ENCODE measurements at regions not wholly inside any gene's neighbourhood (a gene's known extent, or its start where the extent isn't known, plus 50 kb on each side); places are given as distances from the start of the nearest gene placed in this dataset.

DNA sequence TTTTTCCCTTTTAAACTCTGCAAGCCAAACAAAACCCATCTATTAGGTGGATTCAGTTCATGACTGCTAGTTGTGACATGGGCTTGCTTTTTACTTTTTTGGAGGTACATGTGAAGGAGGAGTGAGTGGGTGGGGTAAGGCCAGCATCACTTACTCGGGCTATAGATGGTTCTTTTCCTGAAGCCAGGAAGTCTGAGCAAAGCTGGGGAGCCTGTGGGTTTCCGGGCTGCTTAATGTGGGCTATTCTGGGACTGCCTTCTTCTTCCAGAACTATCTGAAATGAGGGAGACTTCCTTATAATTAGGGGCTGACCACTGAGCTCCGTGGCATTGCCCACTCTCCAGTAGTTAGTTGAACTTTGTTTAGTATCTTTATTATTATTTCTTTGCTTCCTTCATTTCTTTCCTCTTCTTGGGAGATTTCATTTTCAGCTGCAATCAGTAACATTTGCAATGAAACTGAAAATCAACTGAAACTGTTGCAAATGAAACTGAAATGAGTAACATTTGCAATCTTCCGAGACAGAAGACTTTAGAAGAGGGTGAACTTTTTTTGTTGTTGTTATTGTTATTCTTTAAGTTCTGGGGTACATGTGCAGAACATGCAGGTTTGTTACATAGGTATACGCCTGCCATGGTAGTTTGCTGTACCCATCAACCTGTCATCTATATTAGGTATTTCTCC, 204.9 kb downstream of the LRRC70 start:
- no peak overlapping the region for H3K27ac ChIP-seq

GRCh38 chr5:62780888-62781287, 202.3 kb downstream of the LRRC70 start:
- Histone ChIP-seq H3K27me3 (no peaks in the 10 kb centered on the region), H3K36me3 (no peaks in the 10 kb centered on the region), H3K9me3 (no peaks in the 10 kb centered on the region), H3K4me3 (no peak overlapping the region), H3K4me1 (no peaks in the 10 kb centered on the region), H3K27ac (no peak overlapping the region)
- whole genome bisulfite sequencing, 2 donors (ENCODE audit: low coverage in 1 of 2), result 88% methylated on average over 7 of the region's 7 CpGs; no CpG with 5 or more reads in 1 of the 2 donors
- no peak for DNase-seq
- in situ Hi-C loops (cut with MboI; ENCODE audit: low pct_ligation_motif_present in 1 of 4, low pct_unique_long_range_greater_than_20kb in 1 of 4, low sequenced_read_pairs in 3 of 4) (loop anchor here in 3 of 4 donors (10.0 to 25.0 kb wide), 3 partner anchors 319 to 336 kb away; no protein-coding TSS in a partner anchor), intact Hi-C loops (cut with DNase I; ENCODE audit: low total_unique reads) (loop anchor here (10.0 kb wide), 1 partner anchor 326 kb away; no protein-coding TSS in a partner anchor)
- TF ChIP-seq POLR2A (IDR thresholded peaks at IDR 0.05) (no peak), POLR2AphosphoS5 (IDR thresholded peaks at IDR 0.05) (no peak), CTCF (IDR thresholded peaks at IDR 0.05) (no peak), EP300 (IDR thresholded peaks at IDR 0.05; ENCODE audit: low read depth) (no peak)

More for the DNA sequence above, 204.9 kb downstream of the LRRC70 start:
- Histone ChIP-seq H3K4me1 (no peaks in the 10 kb centered on the region), H3K9me3 (no peaks in the 10 kb centered on the region), H3K36me3 (no peaks in the 10 kb centered on the region), H3K4me3 (no peak overlapping the region), H3K27me3 (no peaks in the 10 kb centered on the region)
- TF ChIP-seq CTCF (IDR thresholded peaks at IDR 0.05), result no peak
- TF ChIP-seq EP300 (IDR thresholded peaks at IDR 0.05; ENCODE audit: low read depth), result no peak
- no peak for TF ChIP-seq POLR2AphosphoS5 (IDR thresholded peaks at IDR 0.05)
- no peak for TF ChIP-seq POLR2A (IDR thresholded peaks at IDR 0.05)
- in situ Hi-C loops (cut with MboI; ENCODE audit: low pct_ligation_motif_present in 1 of 4, low pct_unique_long_range_greater_than_20kb in 1 of 4, low sequenced_read_pairs in 3 of 4), result loop anchor here in 3 of 4 donors (10.0 to 25.0 kb wide), 3 partner anchors 321 to 339 kb away; no protein-coding TSS in a partner anchor
- intact Hi-C loops (cut with DNase I; ENCODE audit: low total_unique reads), result loop anchor here (10.0 kb wide), 1 partner anchor 329 kb away; no protein-coding TSS in a partner anchor
- no peak for DNase-seq
- 50 to 51% methylated on average over 3 to 5 of the region's 5 CpGs for WGBS, 2 donors (ENCODE audit: low coverage in 1 of 2)

GRCh38 chr5:62780230-62780629, 201.6 kb downstream of the LRRC70 start:
- no peaks in the 10 kb centered on the region for H3K9me3 ChIP-seq
- in situ Hi-C loops (cut with MboI; ENCODE audit: low pct_ligation_motif_present in 1 of 4, low pct_unique_long_range_greater_than_20kb in 1 of 4, low sequenced_read_pairs in 3 of 4), result loop anchor here in 3 of 4 donors (10.0 to 25.0 kb wide), 3 partner anchors 318 to 335 kb away; no protein-coding TSS in a partner anchor
- no peaks in the 10 kb centered on the region for H3K36me3 ChIP-seq
- no peak for DNase-seq
- H3K4me3 ChIP-seq, result no peak overlapping the region
- H3K27me3 ChIP-seq, result no peaks in the 10 kb centered on the region
- no peak overlapping the region for H3K27ac ChIP-seq
- intact Hi-C loops (cut with DNase I; ENCODE audit: low total_unique reads), result loop anchor here (10.0 kb wide), 1 partner anchor 325 kb away; no protein-coding TSS in a partner anchor
- 87 to 89% methylated on average over 8 to 11 of the region's 11 CpGs for WGBS, 2 donors (ENCODE audit: low coverage in 1 of 2)
- no peak for TF ChIP-seq POLR2A (IDR thresholded peaks at IDR 0.05)
- no peak for TF ChIP-seq POLR2AphosphoS5 (IDR thresholded peaks at IDR 0.05)
- TF ChIP-seq EP300 (IDR thresholded peaks at IDR 0.05; ENCODE audit: low read depth), result no peak
- TF ChIP-seq CTCF (IDR thresholded peaks at IDR 0.05), result no peak
- no peaks in the 10 kb centered on the region for H3K4me1 ChIP-seq

GRCh38 chr5:62779010-62779422, 200.4 kb downstream of the LRRC70 start:
- WGBS, 2 donors (ENCODE audit: low coverage in 1 of 2), result 20 to 23% methylated on average over 5 of the region's 5 CpGs
- TF ChIP-seq POLR2AphosphoS5 (IDR thresholded peaks at IDR 0.05), result no peak
- no peak for TF ChIP-seq EP300 (IDR thresholded peaks at IDR 0.05; ENCODE audit: low read depth)
- no peak for TF ChIP-seq POLR2A (IDR thresholded peaks at IDR 0.05)
- TF ChIP-seq CTCF (IDR thresholded peaks at IDR 0.05), result peak; percentile 56 to 75 (median 73)
- H3K4me3 ChIP-seq, result no peak overlapping the region
- no peak for DNase-seq
- intact Hi-C loops (cut with DNase I; ENCODE audit: low total_unique reads) (no loop called here), in situ Hi-C loops (cut with MboI; ENCODE audit: low pct_ligation_motif_present in 1 of 4, low pct_unique_long_range_greater_than_20kb in 1 of 4, low sequenced_read_pairs in 3 of 4) (loop anchor here in 2 of 4 donors (10.0 to 25.0 kb wide), 2 partner anchors 317 to 324 kb away; no protein-coding TSS in a partner anchor)
- H3K9me3 ChIP-seq, result no peaks in the 10 kb centered on the region
- H3K27me3 ChIP-seq, result no peaks in the 10 kb centered on the region
- no peak overlapping the region for H3K27ac ChIP-seq
- H3K36me3 ChIP-seq, result no peaks in the 10 kb centered on the region
- H3K4me1 ChIP-seq, result no peaks in the 10 kb centered on the region

Data from transverse colon (tissue), 4 donors.